Ovary (tissue), 7 donors: ENCODE measurements at regions not wholly inside any gene's neighbourhood (a gene's known extent, or its start where the extent isn't known, plus 50 kb on each side); places are given as distances from the start of the nearest gene placed in this dataset.

Experiments used
- DNase-seq, 5 donors: peaks; one replicate each; pipeline ENCODE4 v3.0.0-alpha.2; 2019 to 2020
- H3K27ac ChIP-seq, 2 donors: fragments of 200-600 bp; one replicate each; pipeline versions ENCODE4 v1.5.1 to v1.8.0; 2019 to 2022
- H3K27me3 ChIP-seq: fragments of 200-600 bp; one replicate; pipeline ENCODE4 v1.8.0; 2022
- H3K36me3 ChIP-seq: fragments of 200-600 bp; sonication (generic); one replicate; pipeline ENCODE4 v1.5.1; 2019
- H3K4me1 ChIP-seq: one replicate; pipeline ENCODE4 v1.8.1; 2013; ENCODE audit warnings: mild to moderate bottlenecking, moderate library complexity; ENCODE audit not compliant: insufficient read depth
- H3K4me3 ChIP-seq: fragments of 200-600 bp; sonication (generic); one replicate; pipeline ENCODE4 v1.5.1; 2017
- H3K9me3 ChIP-seq, 2 donors: fragments of 200-600 bp in 1 of 2; sonication (generic) in 1 of 2; one replicate each; pipeline versions ENCODE4 v1.5.1 to v1.8.1; 2013 to 2019; ENCODE audit warnings: mild to moderate bottlenecking in 1 of 2, moderate library complexity in 1 of 2
- CTCF ChIP-seq, 3 donors: fragments of 450-650 bp in 2 of 3; fragments of 200-600 bp in 1 of 3; IDR thresholded peaks; one replicate each; pipeline versions ENCODE4 v1.5.1 to v1.8.0; 2016 to 2022; ENCODE audit warnings: antibody characterized with exemption in 3 of 3, mild to moderate bottlenecking in 1 of 3
- EP300 ChIP-seq: sonication (generic); formaldehyde crosslinking; IDR thresholded peaks from one replicate; pipeline ENCODE4 v1.6.1; 2017; ENCODE audit warnings: antibody characterized with exemption
- POLR2A ChIP-seq: fragments of 450-650 bp; IDR thresholded peaks from one replicate; pipeline ENCODE4 v1.6.1; 2017; ENCODE audit warnings: antibody characterized with exemption, mild to moderate bottlenecking, moderate library complexity
- WGBS, 3 donors: extraction: QIAGEN DNeasy Blood & Tissue Kit in 1 of 3; methylation state at CpG; one replicate each; pipeline versions ENCODE4 v1.1.5 to v1.1.7; 2013 to 2017; 5-methylcytosine and 5-hydroxymethylcytosine counted together
- intact Hi-C, 4 donors: fragments of 100-400 bp; cut with DNase I; formaldehyde crosslinking; loops; one replicate each; pipeline versions ENCODE4 v1.11.0 to v1.15.1; 2022 to 2023
- donor health status: DM: no; HTN: no; CAD: no; lungs with moderate emphysema.
- donor health status: DM: no; HTN: no; CAD: no.
- donor health status: Bipolar disorder and iron deficiency.
- donor health status: DM: no; HTN: no; CAD: no.
- donor health status: DM: yes; HTN: yes; CAD: no.

DNA sequence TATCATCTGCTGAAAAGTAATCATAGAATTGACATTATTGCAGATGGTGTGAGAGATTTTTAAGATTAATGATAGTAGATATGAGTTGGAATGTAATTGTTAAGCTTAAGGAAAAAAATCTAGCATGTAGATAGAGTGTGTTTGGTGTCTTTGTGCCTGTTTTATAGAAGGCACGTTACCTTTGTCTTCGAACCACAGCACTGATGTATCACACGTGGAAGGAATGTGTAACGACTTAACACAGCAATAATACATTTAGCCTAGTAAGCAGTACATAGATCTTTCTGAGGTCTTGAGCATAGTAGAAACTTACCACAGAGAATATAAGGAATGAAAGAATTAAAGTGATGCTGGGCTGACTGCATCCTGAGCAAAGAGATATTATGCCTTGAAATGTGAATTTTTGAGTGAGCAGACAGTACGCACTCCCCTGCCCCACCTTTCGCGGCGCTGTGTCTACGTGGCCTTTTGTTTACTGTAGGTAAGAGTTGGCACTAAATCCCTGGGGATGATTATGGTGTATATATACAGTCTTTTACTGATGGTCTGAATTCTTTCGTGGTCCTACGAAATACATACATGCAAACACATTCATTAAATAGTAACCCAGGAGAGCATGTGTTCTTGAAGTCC is 217.6 kb upstream of the TOPAZ1 start:
- DNase-seq: no peak
- H3K4me1 ChIP-seq: no peaks in the 10 kb centered on the region
- no peaks in the 10 kb centered on the region for H3K9me3 ChIP-seq
- TF ChIP-seq EP300: no peak
- TF ChIP-seq CTCF (IDR thresholded peaks at IDR 0.05): no peak
- no peak for TF ChIP-seq POLR2A
- intact Hi-C loops: no loop called here
- no peaks in the 10 kb centered on the region for H3K36me3 ChIP-seq
- no peak overlapping the region for H3K4me3 ChIP-seq
- no peaks in the 10 kb centered on the region for H3K27me3 ChIP-seq
- 79 to 88% (median 87%) methylated on average over 11 of the region's 11 CpGs for WGBS, 3 donors
- H3K27ac ChIP-seq: no peak overlapping the region

DNA sequence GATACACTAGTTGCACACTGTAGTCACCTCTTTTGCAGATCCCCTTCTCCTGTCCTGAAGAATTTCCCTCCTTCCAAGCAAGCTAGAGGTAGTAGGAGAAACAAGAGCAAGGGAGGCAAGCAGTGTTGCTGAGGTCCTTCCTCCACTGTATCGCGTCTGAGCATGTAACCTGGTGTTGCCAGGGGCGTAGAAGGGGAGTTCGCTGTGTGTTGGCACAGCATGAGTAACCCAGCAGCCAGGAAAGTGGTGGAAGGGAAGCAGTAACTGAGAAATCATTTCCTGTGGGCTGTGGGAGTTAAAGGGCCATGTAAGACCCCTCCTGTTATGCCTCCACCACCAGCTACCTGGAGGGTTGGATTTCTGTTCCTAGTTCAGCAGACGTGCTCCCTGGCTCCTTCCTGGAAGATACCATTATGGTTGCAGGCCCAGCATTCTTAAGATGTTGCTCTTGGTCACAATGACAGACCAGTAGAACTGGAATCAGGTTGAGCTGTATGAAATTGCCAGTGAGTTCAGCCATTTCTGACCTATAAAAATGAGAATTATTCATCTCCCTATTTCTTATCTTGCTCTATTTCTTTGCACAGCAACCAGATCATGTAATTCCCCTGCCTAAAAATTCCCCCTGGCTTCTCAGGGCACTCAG is 215.3 kb upstream of the TOPAZ1 start:
- H3K27me3 ChIP-seq: no peaks in the 10 kb centered on the region
- intact Hi-C loops: no loop called here
- no peak for DNase-seq
- H3K36me3 ChIP-seq: no peaks in the 10 kb centered on the region
- WGBS, 3 donors: 67 to 75% (median 75%) methylated on average over 5 of the region's 5 CpGs
- no peaks in the 10 kb centered on the region for H3K4me1 ChIP-seq
- no peak overlapping the region for H3K4me3 ChIP-seq
- no peak overlapping the region for H3K27ac ChIP-seq
- TF ChIP-seq CTCF (IDR thresholded peaks at IDR 0.05) (no peak), EP300 (no peak), POLR2A (no peak)
- no peaks in the 10 kb centered on the region for H3K9me3 ChIP-seq

- 82 to 90% (median 86%) methylated on average over 2 of the region's 2 CpGs for WGBS, 3 donors
These were observed 212.6 kb upstream of the TOPAZ1 start for GRCh38 chr3:44029100-44029499.

GRCh38 chr3:44030285-44030684 is 211.4 kb upstream of the TOPAZ1 start:
- 83 to 90% (median 84%) methylated on average over 7 of the region's 7 CpGs for WGBS, 3 donors

More at GRCh38 chr3:44029100-44029499, 212.6 kb upstream of the TOPAZ1 start:
- H3K27ac ChIP-seq: no peak overlapping the region
- H3K36me3 ChIP-seq: no peaks in the 10 kb centered on the region
- H3K4me1 ChIP-seq: no peaks in the 10 kb centered on the region
- H3K27me3 ChIP-seq: no peaks in the 10 kb centered on the region
- TF ChIP-seq POLR2A (no peak), EP300 (no peak), CTCF (IDR thresholded peaks at IDR 0.05) (no peak)
- H3K9me3 ChIP-seq: no peaks in the 10 kb centered on the region
- DNase-seq: no peak
- no peak overlapping the region for H3K4me3 ChIP-seq
- intact Hi-C loops: no loop called here

More at GRCh38 chr3:44030285-44030684, 211.4 kb upstream of the TOPAZ1 start:
- no peak overlapping the region for H3K4me3 ChIP-seq
- no peaks in the 10 kb centered on the region for H3K36me3 ChIP-seq
- no peak overlapping the region for H3K27ac ChIP-seq
- H3K4me1 ChIP-seq: no peaks in the 10 kb centered on the region
- intact Hi-C loops: no loop called here
- no peak for DNase-seq
- TF ChIP-seq CTCF (IDR thresholded peaks at IDR 0.05) (no peak), EP300 (no peak), POLR2A (no peak)
- H3K27me3 ChIP-seq: no peaks in the 10 kb centered on the region
- no peaks in the 10 kb centered on the region for H3K9me3 ChIP-seq
